IPS-18c (cell line): ENCODE measurements at regions not wholly inside any gene's neighbourhood (a gene's known extent, or its start where the extent isn't known, plus 50 kb on each side); places are given as distances from the start of the nearest gene placed in this dataset.

Experiments
- H3K4me3 ChIP-seq: 2 replicates; pipeline ENCODE4 v1.7.0; 2013; ENCODE audit warnings: low read depth, mild to moderate bottlenecking, low read length, moderate library complexity; ENCODE audit not compliant: insufficient read depth
- H3K9me3 ChIP-seq: one replicate; pipeline ENCODE4 v1.6.1; 2013; ENCODE audit warnings: mild to moderate bottlenecking, low read length, moderate library complexity; ENCODE audit not compliant: control insufficient read depth, insufficient read depth

DNA sequence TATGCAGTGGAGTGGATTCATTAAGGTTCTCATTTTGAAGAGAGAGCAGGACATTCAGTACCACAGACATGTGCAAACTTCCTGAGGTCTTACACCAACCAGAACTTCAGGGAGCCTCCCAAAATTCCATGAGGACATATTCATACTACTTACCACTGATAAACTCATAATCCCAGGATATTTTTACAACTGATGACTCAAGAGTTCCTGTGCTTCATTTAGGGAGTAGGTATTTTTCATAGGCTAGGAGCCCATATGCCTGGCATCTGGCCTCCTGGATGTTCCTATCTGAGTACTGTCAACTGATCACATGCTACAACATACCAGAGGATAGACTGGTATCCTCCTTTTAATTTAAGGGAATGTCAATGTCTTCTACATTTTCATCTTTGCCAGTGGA, 578.0 kb downstream of the EFNA5 start:
- peaks cover 8% of the 10 kb centered on the region for H3K9me3 ChIP-seq
- no peak overlapping the region for H3K4me3 ChIP-seq

DNA sequence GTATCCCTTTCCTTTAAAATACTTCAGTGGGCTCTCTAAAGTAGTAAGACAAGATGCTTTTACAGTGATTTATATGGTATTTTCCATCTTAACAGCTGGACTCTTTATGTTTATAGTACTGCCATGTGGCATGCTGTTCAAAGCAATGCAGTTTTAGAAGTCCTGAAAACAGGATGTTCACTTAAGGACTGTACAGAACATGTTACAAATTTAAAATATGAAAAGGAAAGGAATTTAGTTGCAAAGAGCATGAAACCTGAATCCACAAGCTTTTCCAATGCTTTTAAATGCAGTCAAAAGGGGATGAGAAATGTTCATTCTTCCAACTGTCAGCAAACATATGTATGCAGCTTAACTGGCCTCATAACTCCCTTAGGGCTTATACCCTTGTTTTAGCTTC, 580.2 kb downstream of the EFNA5 start:
- Histone ChIP-seq H3K4me3 (no peak overlapping the region), H3K9me3 (peaks cover 8% of the 10 kb centered on the region)

DNA sequence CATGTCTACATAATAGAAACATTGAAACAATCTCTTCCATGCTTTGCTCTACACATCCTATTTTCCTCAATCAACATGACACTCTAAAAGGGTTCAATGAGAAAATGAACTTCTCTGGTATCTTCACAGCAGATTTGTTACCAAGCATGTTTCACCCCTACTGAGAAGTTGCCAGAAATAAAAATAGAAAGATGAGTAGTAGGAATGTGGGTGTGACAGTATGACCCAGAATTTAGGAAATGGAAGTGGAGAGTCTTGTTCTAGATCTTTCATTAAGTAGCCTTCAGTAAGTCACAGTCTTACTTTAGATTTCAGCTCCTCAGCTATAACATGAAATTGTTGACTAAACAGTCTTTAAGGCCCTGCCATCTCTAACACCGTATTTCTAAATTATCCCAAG, 581.8 kb downstream of the EFNA5 start:
- Histone ChIP-seq H3K9me3 (no peaks in the 10 kb centered on the region), H3K4me3 (no peak overlapping the region)

DNA sequence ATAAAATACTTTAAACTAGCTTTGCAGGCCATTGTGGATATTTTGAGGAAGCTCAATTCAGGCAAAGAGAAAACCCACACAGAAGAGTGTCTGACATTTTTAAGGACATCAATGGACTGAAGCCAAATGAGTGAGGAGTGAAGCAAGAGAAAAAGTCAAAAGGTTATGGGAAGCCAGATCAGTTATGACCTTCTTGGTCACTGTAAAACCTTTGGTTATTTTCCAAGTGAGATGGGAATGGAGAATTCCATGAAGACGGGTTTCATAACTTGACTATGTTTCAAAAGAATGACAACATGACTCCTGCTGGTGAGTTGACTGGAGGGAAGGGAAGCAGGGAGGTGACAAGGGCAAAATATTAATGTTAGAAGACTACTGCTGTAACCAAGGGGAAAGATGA, 585.2 kb downstream of the EFNA5 start:
- Histone ChIP-seq H3K9me3 (no peaks in the 10 kb centered on the region), H3K4me3 (no peak overlapping the region)

DNA sequence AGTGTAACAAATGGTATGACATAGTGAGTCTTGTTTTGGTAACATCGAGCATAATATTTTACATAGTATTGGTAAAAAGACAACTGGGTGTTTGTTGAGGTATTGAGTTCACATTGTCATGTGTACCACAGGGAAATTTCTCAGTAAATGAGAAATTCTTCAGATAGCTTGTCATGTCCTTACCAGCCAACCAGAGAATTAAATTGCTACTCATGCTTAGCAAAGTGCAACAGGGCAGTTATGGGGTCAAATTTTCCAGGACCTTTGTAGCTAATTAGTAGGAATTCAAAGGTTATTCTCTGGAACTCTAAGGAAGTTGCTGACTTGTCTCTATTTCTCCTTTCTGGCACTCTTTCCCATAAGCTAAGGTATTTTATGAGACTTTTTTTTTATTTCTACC, 595.7 kb downstream of the EFNA5 start:
- Histone ChIP-seq H3K9me3 (no peaks in the 10 kb centered on the region), H3K4me3 (no peak overlapping the region)

DNA sequence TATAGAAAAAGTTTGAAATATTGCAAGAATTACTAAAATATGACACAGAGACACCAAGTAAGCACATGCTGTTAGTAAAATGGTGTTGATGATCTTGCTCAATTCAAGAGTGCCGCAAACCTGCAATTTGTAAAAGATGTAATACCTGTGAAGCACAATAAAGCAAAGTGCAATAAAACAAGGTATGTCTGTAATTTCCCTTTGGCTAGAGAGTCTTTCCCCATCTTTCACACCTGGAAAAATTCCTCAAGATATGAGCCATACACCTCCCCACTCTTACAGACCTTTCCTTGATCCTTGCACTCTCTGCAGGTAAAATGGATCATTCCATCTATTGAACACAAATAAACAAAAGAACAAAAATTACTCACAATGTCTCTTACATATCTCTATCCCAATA, 597.8 kb downstream of the EFNA5 start:
- Histone ChIP-seq H3K9me3 (no peaks in the 10 kb centered on the region), H3K4me3 (no peak overlapping the region)

DNA sequence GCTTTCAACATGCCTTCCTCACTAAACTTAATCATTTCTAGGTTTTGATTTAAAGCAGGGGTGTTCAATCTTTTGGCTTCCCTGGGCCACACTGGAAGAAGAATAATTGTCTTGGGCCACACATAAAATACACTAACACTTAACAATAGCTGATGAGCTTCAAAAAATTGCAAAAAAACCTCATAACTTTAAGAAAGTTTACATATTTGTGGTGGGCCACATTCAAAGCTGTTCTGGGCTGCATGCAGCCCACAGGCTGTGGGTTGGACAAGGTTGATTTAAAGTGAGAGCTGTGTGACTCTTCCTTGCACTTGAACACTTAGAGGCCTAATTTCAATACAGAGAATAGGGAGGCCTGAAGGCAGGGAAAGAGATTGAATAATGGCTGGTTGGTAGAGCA, 598.3 kb downstream of the EFNA5 start:
- no peak overlapping the region for H3K4me3 ChIP-seq

DNA sequence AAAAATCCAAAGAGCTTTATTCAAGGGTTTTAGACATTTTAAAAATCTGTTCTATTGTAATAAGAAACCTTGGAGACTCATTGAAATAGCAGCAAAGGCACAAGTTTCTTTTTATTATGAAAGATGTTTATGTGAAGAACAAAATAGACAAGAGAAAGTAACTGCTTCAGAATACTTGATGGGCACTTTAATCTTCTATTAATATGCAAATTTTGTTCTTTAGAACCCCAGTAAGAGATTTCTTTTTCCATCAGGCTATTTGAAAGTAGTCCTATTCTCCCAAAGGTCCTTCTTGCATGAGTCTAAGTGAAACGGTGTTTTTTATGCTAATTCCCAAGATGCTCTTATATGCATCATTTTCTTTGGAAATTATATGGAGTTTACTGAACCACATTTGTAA, 602.0 kb downstream of the EFNA5 start:
- Histone ChIP-seq H3K4me3 (no peak overlapping the region), H3K9me3 (no peaks in the 10 kb centered on the region)

More for the DNA sequence above, 598.3 kb downstream of the EFNA5 start:
- no peaks in the 10 kb centered on the region for H3K9me3 ChIP-seq

DNA sequence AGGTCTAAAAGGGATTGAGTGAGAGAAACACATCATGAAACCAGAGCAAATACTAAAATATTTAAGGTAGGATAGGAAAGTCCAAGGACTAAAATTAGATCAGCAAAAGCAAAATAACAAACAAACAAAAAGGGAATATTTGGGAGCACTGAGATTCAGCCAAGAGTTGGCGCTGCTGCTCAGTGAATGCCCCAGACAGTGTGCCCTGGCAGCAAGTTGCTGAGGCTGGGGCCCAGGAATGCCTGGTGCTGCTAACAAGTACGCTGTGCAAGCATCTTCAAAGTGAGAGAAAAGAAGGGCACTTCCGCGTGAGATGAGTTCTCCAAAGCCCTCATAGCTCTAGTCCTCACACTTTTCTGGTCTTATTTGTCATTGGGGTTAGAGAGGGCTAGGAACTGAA, 603.3 kb downstream of the EFNA5 start:
- H3K9me3 ChIP-seq = no peaks in the 10 kb centered on the region

DNA sequence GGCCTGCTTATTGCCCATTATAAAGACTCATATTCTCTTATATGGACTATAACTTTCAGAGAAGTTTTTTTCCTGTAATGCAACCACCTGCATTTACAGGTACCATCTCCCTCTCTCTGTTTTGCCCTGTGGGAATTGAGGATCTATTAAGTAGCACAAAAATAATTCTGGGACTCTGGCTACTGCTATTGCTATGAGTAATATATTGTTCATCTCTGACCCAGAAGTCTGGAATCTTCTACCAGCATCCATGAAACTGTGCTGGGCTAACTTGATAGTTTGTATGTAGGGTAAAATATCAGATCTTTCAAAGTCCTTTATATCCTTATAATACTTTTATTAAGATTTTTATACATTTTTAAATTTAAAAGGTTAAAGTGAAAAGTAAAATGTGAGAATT, 607.2 kb downstream of the EFNA5 start:
- H3K4me3 ChIP-seq = no peak overlapping the region
- H3K9me3 ChIP-seq = no peaks in the 10 kb centered on the region

More for the DNA sequence above, 603.3 kb downstream of the EFNA5 start:
- H3K4me3 ChIP-seq = no peak overlapping the region

DNA sequence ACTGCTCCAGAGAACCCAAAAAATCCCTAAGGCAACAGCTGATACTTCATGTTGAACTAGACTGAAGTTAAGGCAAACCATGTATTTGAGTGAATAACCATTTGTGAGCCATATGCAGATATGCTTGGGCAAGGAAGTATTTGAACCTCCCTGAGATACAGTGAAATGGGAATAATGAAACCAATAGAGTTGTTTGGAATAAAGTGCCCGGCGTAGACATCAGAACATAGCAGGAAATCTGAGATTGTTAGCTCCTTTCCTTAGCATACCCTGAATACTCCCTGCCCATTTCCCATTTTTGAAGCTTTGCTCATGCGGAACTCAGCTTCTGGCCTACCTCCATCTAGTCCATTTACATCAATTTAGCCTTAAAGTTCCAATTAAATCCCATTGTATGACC, 611.9 kb downstream of the EFNA5 start:
- no peaks in the 10 kb centered on the region for H3K9me3 ChIP-seq
- no peak overlapping the region for H3K4me3 ChIP-seq

DNA sequence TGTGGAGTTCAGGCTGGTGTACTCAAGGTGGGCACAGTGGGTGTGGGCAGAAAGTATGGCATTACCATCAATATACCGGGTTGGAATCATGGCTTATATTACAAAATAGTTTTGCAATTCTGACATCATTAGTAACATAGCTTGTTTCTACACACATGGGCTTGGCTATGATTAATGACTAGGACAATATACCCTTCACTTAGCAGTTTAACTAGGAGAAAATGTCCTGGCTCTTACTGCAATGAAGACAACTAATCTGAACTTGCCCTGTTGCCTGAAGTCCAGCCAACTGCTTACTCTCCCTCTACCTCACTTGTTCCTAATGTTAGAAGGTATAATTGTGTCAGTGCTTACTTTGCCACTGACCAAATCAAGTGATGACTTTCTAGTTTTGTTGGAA, 612.5 kb downstream of the EFNA5 start:
- H3K9me3 ChIP-seq = no peaks in the 10 kb centered on the region

DNA sequence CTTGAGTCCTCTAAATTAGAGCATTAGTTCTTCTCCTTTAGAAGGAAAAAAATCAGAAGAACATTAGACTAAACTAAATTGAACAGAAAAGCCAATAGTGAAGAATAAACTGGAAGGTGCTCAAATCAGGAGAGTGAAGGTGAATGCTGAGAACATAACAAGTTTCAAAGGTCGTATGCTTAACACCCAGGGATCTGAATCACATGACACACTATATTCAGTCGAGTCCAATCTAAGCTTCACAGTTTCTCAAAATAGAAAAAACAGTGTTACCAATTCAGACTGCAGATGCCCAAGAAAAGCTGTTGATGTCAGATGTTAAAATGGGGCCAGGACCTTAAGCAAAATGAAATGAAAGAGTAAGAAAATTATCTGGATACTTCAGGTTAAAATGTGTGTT, 614.5 kb downstream of the EFNA5 start:
- H3K4me3 ChIP-seq = no peak overlapping the region
- H3K9me3 ChIP-seq = no peaks in the 10 kb centered on the region

More for the DNA sequence above, 612.5 kb downstream of the EFNA5 start:
- H3K4me3 ChIP-seq = no peak overlapping the region

DNA sequence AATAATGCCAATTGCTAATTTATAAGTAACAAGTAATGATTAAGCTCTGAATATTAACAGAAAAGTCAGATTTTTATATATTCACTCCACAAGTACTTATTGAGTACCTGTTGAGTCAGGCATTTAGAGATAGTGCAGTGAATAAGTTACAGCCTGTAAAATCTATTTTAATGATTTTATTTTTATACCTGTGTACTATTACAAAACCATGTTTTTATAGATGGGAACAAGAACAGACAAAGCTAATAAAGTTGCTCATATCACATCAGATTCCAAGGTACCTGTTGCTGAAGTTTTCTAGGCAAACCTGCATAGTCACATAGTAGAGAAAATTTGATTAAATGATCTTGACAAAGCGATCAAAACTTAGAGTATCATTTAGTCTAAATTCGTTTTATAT, 623.7 kb downstream of the EFNA5 start:
- H3K9me3 ChIP-seq = no peaks in the 10 kb centered on the region
- no peak overlapping the region for H3K4me3 ChIP-seq

DNA sequence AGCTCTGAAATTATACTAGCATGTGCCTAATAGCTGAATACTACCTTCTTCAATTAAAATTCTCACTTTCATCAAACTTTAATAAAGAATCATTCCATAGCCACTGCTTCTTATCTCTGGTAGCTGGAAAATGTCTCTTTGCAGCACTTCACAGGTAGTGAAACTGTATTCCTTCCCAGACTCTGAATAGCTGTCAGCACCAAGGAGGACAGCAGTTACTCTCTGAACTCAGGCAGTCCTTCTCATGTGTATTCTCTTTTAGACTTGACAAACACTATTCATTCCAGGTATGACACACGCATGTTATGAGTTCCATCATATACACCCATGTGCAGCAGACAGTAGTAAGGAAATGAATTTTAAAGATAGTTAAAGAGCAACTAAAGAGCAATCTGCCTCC, 627.1 kb downstream of the EFNA5 start:
- no peaks in the 10 kb centered on the region for H3K9me3 ChIP-seq
- H3K4me3 ChIP-seq = no peak overlapping the region

DNA sequence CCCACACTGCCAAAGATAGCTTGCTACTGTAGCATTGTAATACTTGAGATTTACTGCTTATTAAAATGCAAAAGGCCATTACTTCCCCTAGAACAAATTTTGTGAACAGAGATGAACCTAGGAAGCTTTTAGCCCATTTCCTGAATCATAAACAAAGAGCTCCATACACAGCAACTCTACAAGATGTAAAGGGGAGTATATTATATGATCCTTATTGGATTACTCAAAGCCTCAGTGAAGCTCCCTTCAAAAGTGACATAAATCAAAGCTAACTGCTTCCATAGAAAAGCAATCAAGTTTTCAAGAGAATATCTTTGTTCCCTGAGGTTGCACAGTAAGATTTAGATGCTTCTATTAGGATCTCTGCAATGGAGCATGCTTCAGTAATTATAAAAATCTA, 629.8 kb downstream of the EFNA5 start:
- Histone ChIP-seq H3K4me3 (no peak overlapping the region), H3K9me3 (no peaks in the 10 kb centered on the region)

DNA sequence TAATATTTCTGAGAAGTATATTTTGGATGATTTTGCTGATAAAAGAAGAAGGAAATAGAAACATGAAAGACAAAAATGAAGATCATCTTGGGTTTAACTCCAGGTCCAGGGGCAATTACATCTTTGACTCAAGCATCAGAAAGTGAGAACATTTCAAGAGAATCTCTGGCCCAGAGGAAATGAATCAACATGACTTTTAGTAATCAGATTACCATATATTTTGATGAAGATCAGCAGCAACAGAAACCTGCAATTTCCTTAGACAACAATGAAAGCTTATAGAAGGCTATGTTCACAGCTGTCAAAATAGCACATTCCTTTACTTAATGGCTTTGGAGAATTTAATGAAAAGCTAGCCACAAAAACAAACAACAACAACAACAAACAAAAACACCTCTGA, 638.1 kb downstream of the EFNA5 start:
- H3K9me3 ChIP-seq = no peaks in the 10 kb centered on the region

DNA sequence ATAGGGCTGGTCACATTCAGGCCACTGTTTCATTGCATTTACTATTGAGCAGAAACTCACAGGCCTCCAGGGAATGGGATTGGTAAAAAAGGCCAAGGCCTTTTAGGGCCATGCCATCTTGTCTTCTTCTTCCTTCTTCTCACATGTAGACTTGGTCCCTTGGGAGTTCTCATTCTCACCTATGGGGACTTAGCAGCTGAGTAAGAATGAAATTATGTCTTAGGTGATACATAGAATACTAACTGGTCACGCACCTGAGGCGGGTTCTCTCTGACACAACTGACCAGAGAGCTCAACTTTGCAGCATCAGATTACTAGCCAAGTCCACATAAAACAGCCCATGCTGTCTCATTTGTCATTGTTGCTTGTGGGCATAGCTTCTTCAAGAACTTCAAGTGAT, 641.8 kb downstream of the EFNA5 start:
- Histone ChIP-seq H3K4me3 (no peak overlapping the region), H3K9me3 (no peaks in the 10 kb centered on the region)

More for the DNA sequence above, 638.1 kb downstream of the EFNA5 start:
- H3K4me3 ChIP-seq = no peak overlapping the region

DNA sequence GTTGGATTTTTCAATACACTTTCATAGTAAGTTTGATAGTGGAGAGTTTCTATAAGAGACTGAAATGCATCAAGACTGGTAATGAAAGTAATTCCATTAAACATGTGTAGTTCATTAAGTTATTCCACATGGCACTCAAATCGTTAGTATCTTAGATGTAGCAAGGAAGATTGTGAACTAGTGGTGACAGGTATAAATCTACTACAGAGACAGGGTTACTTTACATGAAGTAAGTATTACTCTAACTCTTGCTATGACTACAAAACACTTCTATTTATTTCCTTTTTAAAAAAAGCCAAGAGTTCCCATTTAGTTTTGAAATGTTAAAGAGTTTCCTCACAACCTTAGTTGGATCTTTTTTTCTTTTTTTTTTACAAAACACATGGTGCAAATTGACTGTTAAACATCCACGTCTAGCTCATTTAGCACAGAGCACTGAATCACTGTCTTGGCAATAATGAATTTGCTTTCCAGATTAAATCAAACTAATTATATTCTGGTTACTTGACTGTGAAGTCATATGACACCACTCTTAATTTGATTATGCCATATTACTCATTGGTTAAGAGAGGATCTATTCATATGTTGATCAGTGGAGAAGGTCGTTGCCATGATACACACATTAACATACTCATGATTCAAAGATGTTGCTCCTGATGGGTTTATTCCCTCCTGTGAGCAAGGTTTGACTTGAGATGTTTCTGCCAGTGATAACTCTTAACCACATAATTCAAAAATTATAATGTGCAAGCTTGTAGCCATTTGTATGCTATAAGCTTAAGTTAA, 644.8 kb downstream of the EFNA5 start:
- H3K4me3 ChIP-seq = no peak overlapping the region
- H3K9me3 ChIP-seq = no peaks in the 10 kb centered on the region
